ENCODE measurements at regions not wholly inside any gene's neighbourhood (a gene's known extent, or its start where the extent isn't known, plus 50 kb on each side); places are given as distances from the start of the nearest gene placed in this dataset.

- Histone ChIP-seq H3K9me3 (ENCODE audit: control insufficient read depth in 1 of 2, low read length in 2 of 2) (no peaks in the 10 kb centered on the region), H3K27ac (ENCODE audit: low read depth, low read length) (no peak overlapping the region), H3K4me1 (ENCODE audit: insufficient read depth, low read length) (no peaks in the 10 kb centered on the region), H3K36me3 (ENCODE audit: insufficient read depth, low read length) (no peaks in the 10 kb centered on the region), H3K27me3 (ENCODE audit: insufficient read depth, low read length) (no peaks in the 10 kb centered on the region), H3K4me3 (ENCODE audit: low read length in 2 of 2) (no peak overlapping the region)
- Mint-ChIP-seq H3K4me3 (no peak overlapping the region), H3K27me3 (peaks cover 23 to 31% of the 10 kb centered on the region in 2 donors), H3K36me3 (peaks cover 0 to under 1% of the 10 kb centered on the region in 2 donors), H3K4me1 (no peaks in the 10 kb centered on the region), H3K27ac (no peak overlapping the region), H3K9me3 (peaks cover 0 to 6% (median 2%) of the 10 kb centered on the region in 8 donors)
- intact Hi-C loops (cut with micrococcal nuclease), result no loop called here
- DNase-seq, result no peak
- CTCF ChIA-PET (ENCODE audit: partially characterized antibody), result no interaction called here
- POLR2A ChIA-PET (ENCODE audit: partially characterized antibody), result no interaction called here
Measured at GRCh38 chr18:2324459-2324858, 246.8 kb downstream of the METTL4 start.

GRCh38 chr18:2325308-2325849 lies 245.9 kb downstream of the METTL4 start:
- POLR2A ChIA-PET (ENCODE audit: partially characterized antibody), result no interaction called here
- no peaks in the 10 kb centered on the region for H3K36me3 ChIP-seq (ENCODE audit: insufficient read depth, low read length)
- H3K9me3 Mint-ChIP-seq, result peaks cover 0 to 2% (median 0%) of the 10 kb centered on the region in 8 donors
- DNase-seq, result no peak
- no peaks in the 10 kb centered on the region for H3K9me3 ChIP-seq (ENCODE audit: control insufficient read depth in 1 of 2, low read length in 2 of 2)
- H3K4me3 ChIP-seq (ENCODE audit: low read length in 2 of 2), result no peak overlapping the region
- no peak overlapping the region for H3K4me3 Mint-ChIP-seq
- H3K4me1 ChIP-seq (ENCODE audit: insufficient read depth, low read length), result no peaks in the 10 kb centered on the region
- CTCF ChIA-PET (ENCODE audit: partially characterized antibody), result no interaction called here
- H3K27me3 ChIP-seq (ENCODE audit: insufficient read depth, low read length), result no peaks in the 10 kb centered on the region
- H3K27ac Mint-ChIP-seq, result no peak overlapping the region
- no peaks in the 10 kb centered on the region for H3K36me3 Mint-ChIP-seq
- peaks cover 22 to 26% of the 10 kb centered on the region in 2 donors for H3K27me3 Mint-ChIP-seq
- H3K4me1 Mint-ChIP-seq, result no peaks in the 10 kb centered on the region
- no peak overlapping the region for H3K27ac ChIP-seq (ENCODE audit: low read depth, low read length)
- intact Hi-C loops (cut with micrococcal nuclease), result no loop called here

DNA sequence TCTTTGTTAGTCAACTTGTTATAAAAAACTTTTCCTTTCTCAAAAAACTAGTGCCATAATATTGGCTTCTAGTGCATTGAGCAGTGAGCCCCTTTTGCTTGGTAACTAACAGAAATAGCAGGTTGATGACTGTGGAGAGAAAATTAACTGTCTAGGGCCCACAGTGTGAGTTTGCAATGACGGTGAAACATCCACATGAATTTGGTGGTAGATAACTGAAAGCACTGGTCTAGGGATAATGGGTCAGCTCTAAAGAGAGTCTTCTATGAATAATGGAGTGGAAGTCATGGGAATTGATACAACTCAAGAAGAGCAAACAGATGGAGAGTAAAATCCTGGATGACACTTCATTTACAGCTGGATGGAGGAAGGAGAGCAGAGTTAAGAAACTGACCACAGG lies 245.4 kb downstream of the METTL4 start:
- H3K27ac Mint-ChIP-seq, result no peak overlapping the region
- no peaks in the 10 kb centered on the region for H3K4me1 Mint-ChIP-seq
- no peaks in the 10 kb centered on the region for H3K4me1 ChIP-seq (ENCODE audit: insufficient read depth, low read length)
- no peak overlapping the region for H3K4me3 ChIP-seq (ENCODE audit: low read length in 2 of 2)
- H3K9me3 Mint-ChIP-seq, result peaks cover 0 to 2% (median 0%) of the 10 kb centered on the region in 8 donors
- no peaks in the 10 kb centered on the region for H3K36me3 Mint-ChIP-seq
- ChIA-PET POLR2A (ENCODE audit: partially characterized antibody) (no interaction called here), CTCF (ENCODE audit: partially characterized antibody) (interaction anchor here (0.7 kb wide), 1 partner anchor 10 kb away, joined by 4 read pairs; no protein-coding TSS in a partner anchor)
- no peak overlapping the region for H3K4me3 Mint-ChIP-seq
- no peak overlapping the region for H3K27ac ChIP-seq (ENCODE audit: low read depth, low read length)
- no peaks in the 10 kb centered on the region for H3K9me3 ChIP-seq (ENCODE audit: control insufficient read depth in 1 of 2, low read length in 2 of 2)
- H3K27me3 Mint-ChIP-seq, result peaks cover 21 to 26% of the 10 kb centered on the region in 2 donors
- DNase-seq, result no peak
- intact Hi-C loops (cut with micrococcal nuclease), result no loop called here
- no peaks in the 10 kb centered on the region for H3K27me3 ChIP-seq (ENCODE audit: insufficient read depth, low read length)
- H3K36me3 ChIP-seq (ENCODE audit: insufficient read depth, low read length), result no peaks in the 10 kb centered on the region

GRCh38 chr18:2326999-2327398 lies 244.3 kb downstream of the METTL4 start:
- POLR2A ChIA-PET (ENCODE audit: partially characterized antibody), result no interaction called here
- Histone ChIP-seq H3K4me1 (ENCODE audit: insufficient read depth, low read length) (no peaks in the 10 kb centered on the region), H3K9me3 (ENCODE audit: control insufficient read depth in 1 of 2, low read length in 2 of 2) (no peaks in the 10 kb centered on the region), H3K4me3 (ENCODE audit: low read length in 2 of 2) (no peak overlapping the region), H3K27ac (ENCODE audit: low read depth, low read length) (no peak overlapping the region), H3K36me3 (ENCODE audit: insufficient read depth, low read length) (no peaks in the 10 kb centered on the region), H3K27me3 (ENCODE audit: insufficient read depth, low read length) (no peaks in the 10 kb centered on the region)
- Mint-ChIP-seq H3K4me1 (no peaks in the 10 kb centered on the region), H3K9me3 (peaks cover 0 to 2% (median 0%) of the 10 kb centered on the region in 8 donors), H3K4me3 (no peak overlapping the region), H3K27me3 (peaks cover 18 to 23% of the 10 kb centered on the region in 2 donors), H3K36me3 (no peaks in the 10 kb centered on the region), H3K27ac (peak overlapping the region in 1 of 7 donors; percentile 68)
- CTCF ChIA-PET (ENCODE audit: partially characterized antibody), result no interaction called here
- intact Hi-C loops (cut with micrococcal nuclease), result no loop called here
- DNase-seq, result no peak

- no peaks in the 10 kb centered on the region for H3K4me1 Mint-ChIP-seq
- DNase-seq, result no peak
- H3K4me3 Mint-ChIP-seq, result no peak overlapping the region
- intact Hi-C loops (cut with micrococcal nuclease), result no loop called here
- no peaks in the 10 kb centered on the region for H3K36me3 ChIP-seq (ENCODE audit: insufficient read depth, low read length)
- no peaks in the 10 kb centered on the region for H3K9me3 ChIP-seq (ENCODE audit: control insufficient read depth in 1 of 2, low read length in 2 of 2)
- H3K36me3 Mint-ChIP-seq, result no peaks in the 10 kb centered on the region
- H3K9me3 Mint-ChIP-seq, result no peaks in the 10 kb centered on the region
- no peak overlapping the region for H3K27ac ChIP-seq (ENCODE audit: low read depth, low read length)
- ChIA-PET POLR2A (ENCODE audit: partially characterized antibody) (no interaction called here), CTCF (ENCODE audit: partially characterized antibody) (no interaction called here)
- H3K27ac Mint-ChIP-seq, result no peak overlapping the region
- H3K27me3 ChIP-seq (ENCODE audit: insufficient read depth, low read length), result no peaks in the 10 kb centered on the region
- peaks cover 16 to 17% of the 10 kb centered on the region in 2 donors for H3K27me3 Mint-ChIP-seq
- H3K4me1 ChIP-seq (ENCODE audit: insufficient read depth, low read length), result no peaks in the 10 kb centered on the region
- H3K4me3 ChIP-seq (ENCODE audit: low read length in 2 of 2), result no peak overlapping the region
Measured at GRCh38 chr18:2330764-2331163, 240.5 kb downstream of the METTL4 start.

DNA sequence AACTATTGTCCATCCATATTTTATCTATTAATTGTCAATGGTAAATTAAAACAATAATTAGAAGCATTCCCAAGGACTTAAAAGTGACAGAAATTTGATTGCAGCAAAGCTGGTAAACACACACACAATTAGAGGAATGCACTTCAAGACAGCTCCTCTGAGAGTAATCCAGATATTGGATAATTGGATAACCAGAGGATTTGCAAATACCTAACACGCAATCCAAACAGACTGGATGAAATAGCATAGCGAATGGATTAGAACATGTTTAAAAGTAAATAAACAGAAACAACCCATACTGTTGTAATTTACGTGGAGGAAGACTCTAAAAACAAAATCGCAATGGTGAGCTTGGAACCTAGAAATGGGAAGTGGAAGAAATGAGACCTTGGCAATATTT lies 239.8 kb downstream of the METTL4 start:
- ChIA-PET POLR2A (ENCODE audit: partially characterized antibody) (no interaction called here), CTCF (ENCODE audit: partially characterized antibody) (interaction anchor here (1.5 kb wide), 1 partner anchor 9 kb away, joined by 7 read pairs; no protein-coding TSS in a partner anchor)
- H3K27me3 Mint-ChIP-seq, result peaks cover 11 to 15% of the 10 kb centered on the region in 2 donors
- no peaks in the 10 kb centered on the region for H3K9me3 ChIP-seq (ENCODE audit: control insufficient read depth in 1 of 2, low read length in 2 of 2)
- intact Hi-C loops (cut with micrococcal nuclease), result no loop called here
- no peak overlapping the region for H3K4me3 Mint-ChIP-seq
- DNase-seq, result no peak
- no peaks in the 10 kb centered on the region for H3K9me3 Mint-ChIP-seq
- no peaks in the 10 kb centered on the region for H3K36me3 Mint-ChIP-seq
- H3K27me3 ChIP-seq (ENCODE audit: insufficient read depth, low read length), result no peaks in the 10 kb centered on the region
- no peaks in the 10 kb centered on the region for H3K4me1 Mint-ChIP-seq
- H3K4me3 ChIP-seq (ENCODE audit: low read length in 2 of 2), result no peak overlapping the region
- H3K4me1 ChIP-seq (ENCODE audit: insufficient read depth, low read length), result no peaks in the 10 kb centered on the region
- no peaks in the 10 kb centered on the region for H3K36me3 ChIP-seq (ENCODE audit: insufficient read depth, low read length)
- no peak overlapping the region for H3K27ac Mint-ChIP-seq
- H3K27ac ChIP-seq (ENCODE audit: low read depth, low read length), result no peak overlapping the region

GRCh38 chr18:2336690-2337392 lies 234.5 kb downstream of the METTL4 start:
- Mint-ChIP-seq H3K27ac (peak overlapping the region in 1 of 7 donors; percentile 80), H3K27me3 (peaks cover 13 to 26% of the 10 kb centered on the region in 2 donors), H3K9me3 (no peaks in the 10 kb centered on the region), H3K4me3 (no peak overlapping the region), H3K36me3 (no peaks in the 10 kb centered on the region), H3K4me1 (no peaks in the 10 kb centered on the region)
- ChIA-PET CTCF (ENCODE audit: partially characterized antibody) (interaction anchor here (0.6 to 3.9 kb wide), 6 partner anchors 176 to 216 kb away, joined by 3 to 33 read pairs (median 8); no protein-coding TSS in a partner anchor), POLR2A (ENCODE audit: partially characterized antibody) (no interaction called here)
- Histone ChIP-seq H3K36me3 (ENCODE audit: insufficient read depth, low read length) (no peaks in the 10 kb centered on the region), H3K4me1 (ENCODE audit: insufficient read depth, low read length) (no peaks in the 10 kb centered on the region), H3K27me3 (ENCODE audit: insufficient read depth, low read length) (no peaks in the 10 kb centered on the region), H3K27ac (ENCODE audit: low read depth, low read length) (no peak overlapping the region), H3K4me3 (ENCODE audit: low read length in 2 of 2) (no peak overlapping the region), H3K9me3 (ENCODE audit: control insufficient read depth in 1 of 2, low read length in 2 of 2) (no peaks in the 10 kb centered on the region)
- intact Hi-C loops (cut with micrococcal nuclease), result loop anchor here (1.0 to 5.0 kb wide), 3 partner anchors 205 to 910 kb away; partner anchors contain the start of gene MYL12A
- no peak for DNase-seq
